GM21576 (cell line): ENCODE measurements at regions not wholly inside any gene's neighbourhood (a gene's known extent, or its start where the extent isn't known, plus 50 kb on each side); places are given as distances from the start of the nearest gene placed in this dataset.
"Not testable (repeated sequence)": the region's sequence is repeated elsewhere in the genome, so short reads cannot be mapped to it uniquely, and the experiment has no call there.

Experiments
- ATAC-seq: cut with Tn5 transposase; IDR thresholded peaks from one replicate; pipeline ENCODE4 v1.9.1; 2021; ENCODE audit warnings: mild to moderate bottlenecking, moderate library complexity; ENCODE audit not compliant: unreplicated experiment

GRCh38 chr22:22296047-22296446 lies 51.5 kb downstream of the VPREB1 start:
- ATAC-seq = not testable (repeated sequence)

- not testable (repeated sequence) for ATAC-seq
Measured at GRCh38 chr22:22297159-22297793, 52.7 kb downstream of the VPREB1 start.

- peak; percentile 94 for ATAC-seq
Measured at GRCh38 chr22:22297794-22298653, 53.4 kb downstream of the VPREB1 start.

- ATAC-seq = not testable (repeated sequence)
Measured at GRCh38 chr22:22298654-22299009, 54.0 kb downstream of the VPREB1 start.

DNA sequence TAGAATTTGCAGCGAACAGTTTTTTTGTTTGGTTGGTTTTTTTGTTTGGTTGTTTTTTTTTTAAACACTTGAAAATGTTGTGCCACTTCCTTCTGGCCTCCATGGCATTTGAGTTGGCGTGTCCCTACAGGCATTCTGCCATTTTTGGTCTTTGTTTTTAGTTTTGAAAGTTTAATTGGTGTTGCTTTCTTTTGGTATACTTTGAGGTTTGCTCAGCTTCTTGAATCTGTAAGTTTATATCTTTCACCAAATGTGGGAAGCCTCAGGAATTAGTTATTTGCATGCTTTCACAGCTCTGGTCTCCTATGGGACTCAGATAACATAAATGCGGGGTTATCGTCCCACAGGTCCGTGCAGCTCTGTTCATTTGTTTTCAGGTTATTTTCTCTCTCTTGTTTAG lies 55.9 kb downstream of the VPREB1 start:
- not testable (repeated sequence) for ATAC-seq

DNA sequence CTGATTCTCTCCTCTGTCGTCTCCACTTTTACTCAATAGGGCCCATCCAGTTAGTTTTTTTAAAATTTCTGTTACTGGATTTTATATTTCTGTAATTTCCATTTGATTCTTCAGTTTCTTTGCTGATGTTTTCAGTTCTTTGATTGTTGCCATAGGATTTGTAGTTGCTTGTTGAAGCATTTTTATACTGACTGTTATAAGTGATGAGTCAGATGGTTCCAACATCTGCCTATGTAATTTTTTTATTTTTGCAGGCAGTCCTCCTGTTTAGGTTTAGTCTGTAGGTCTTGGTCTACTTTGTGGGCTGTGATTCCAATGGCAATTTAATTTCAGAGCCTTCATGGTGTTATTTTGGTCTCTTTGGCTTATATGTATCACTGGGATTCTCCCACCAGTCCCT lies 56.4 kb downstream of the VPREB1 start:
- not testable (repeated sequence) for ATAC-seq

GRCh38 chr22:22316589-22316988 lies 72.0 kb downstream of the VPREB1 start:
- ATAC-seq = no peak

DNA sequence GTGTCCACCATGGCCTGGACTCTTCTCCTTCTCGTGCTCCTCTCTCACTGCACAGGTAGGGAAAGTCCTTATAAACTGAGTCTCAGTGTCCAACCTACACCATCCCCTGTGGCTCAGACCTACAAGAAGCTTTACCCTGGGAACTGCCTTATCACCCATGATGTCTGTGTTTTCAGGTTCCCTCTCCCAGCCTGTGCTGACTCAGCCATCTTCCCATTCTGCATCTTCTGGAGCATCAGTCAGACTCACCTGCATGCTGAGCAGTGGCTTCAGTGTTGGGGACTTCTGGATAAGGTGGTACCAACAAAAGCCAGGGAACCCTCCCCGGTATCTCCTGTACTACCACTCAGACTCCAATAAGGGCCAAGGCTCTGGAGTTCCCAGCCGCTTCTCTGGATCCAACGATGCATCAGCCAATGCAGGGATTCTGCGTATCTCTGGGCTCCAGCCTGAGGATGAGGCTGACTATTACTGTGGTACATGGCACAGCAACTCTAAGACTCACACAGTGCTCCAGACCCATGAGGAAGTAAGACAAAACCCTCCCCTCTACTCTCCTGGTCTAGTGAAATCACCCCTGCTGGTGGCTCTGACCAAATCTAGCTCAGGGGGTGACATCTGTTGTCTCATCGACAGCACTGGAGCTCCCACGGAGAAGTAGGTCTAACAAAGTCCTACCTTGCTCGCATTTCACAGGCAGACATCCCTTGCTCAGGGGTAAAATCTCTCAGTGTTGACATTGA lies 74.3 kb downstream of the VPREB1 start:
- ATAC-seq = no peak

DNA sequence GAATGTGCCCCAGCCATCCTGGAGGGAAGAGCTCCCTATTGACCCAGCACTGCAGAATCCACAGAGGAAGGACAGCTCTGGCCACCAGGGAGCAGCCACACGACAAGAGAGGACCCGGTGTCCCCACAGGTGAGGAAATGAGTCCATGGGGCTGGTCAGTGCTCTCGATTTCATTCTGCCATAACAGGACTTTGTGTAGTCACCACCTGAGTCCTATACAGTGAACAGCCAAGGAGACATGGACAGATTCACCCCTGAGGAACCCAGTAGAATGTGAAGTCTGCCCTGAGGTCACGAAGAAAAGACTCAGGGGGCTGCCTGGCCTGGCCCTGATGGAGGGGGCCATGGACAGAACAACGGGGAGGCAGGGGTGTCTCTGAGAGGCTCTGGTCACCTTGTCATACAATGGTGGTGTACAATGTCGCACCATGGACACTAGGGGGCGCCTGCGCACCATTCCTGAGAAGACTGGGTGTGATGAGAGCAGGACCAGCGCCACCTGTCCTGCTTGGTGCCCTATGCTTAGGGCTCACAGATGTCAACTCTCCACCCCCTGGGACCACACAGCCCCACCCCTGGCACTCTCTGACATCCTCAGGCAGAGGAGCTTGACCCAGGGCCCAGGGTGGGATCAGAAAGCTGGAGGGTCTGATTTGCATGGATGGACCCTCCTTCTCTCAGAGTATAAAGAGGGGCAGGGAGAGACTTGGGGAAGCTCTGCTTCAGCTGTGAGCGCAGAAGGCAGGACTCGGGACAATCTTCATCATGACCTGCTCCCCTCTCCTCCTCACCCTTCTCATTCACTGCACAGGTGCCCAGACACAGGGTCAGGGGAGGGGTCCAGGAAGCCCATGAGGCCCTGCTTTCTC lies 77.4 kb downstream of the VPREB1 start:
- peak; percentile 82 for ATAC-seq

- no peak for ATAC-seq
Measured at GRCh38 chr22:22322792-22323191, 78.2 kb downstream of the VPREB1 start.

DNA sequence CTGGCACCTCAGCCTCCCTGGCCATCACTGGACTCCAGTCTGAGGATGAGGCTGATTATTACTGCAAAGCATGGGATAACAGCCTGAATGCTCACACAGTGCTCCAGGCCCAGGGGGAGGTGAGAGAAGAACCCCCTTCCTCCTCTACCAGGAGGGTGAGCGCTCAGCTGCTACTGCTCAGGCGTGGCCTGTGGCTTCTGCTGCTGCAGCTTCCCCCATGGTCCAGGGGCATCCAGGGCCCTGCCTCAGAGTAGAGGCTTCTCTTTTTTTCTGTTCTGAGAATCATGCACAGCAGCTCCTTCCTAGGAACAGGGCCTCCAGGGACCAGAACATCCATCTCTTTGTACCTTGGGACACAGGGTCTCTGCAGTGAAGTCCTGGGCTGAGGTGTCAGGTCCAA lies 83.1 kb downstream of the VPREB1 start:
- ATAC-seq = no peak

DNA sequence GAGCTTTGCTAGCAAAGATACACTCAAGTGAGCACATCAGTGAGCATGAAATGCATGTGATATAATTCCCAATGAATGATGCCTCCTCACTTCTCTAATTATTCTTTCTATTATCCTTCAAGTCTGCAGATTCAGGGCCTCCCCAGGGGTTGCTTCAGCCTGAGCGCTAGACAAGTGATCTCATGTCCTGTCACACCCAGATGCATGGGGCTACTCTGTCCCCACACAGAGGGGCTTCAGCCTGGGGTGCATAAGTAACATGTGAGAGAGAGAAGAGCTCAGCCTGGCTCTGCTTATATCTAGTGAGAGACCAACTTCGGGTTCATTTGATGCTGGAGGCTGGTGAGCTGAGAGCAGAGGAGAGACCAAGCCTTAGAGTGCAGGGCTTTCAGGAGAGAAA lies 85.2 kb downstream of the VPREB1 start:
- no peak for ATAC-seq

GRCh38 chr22:22335640-22336039 lies 91.1 kb downstream of the VPREB1 start:
- not testable (repeated sequence) for ATAC-seq

DNA sequence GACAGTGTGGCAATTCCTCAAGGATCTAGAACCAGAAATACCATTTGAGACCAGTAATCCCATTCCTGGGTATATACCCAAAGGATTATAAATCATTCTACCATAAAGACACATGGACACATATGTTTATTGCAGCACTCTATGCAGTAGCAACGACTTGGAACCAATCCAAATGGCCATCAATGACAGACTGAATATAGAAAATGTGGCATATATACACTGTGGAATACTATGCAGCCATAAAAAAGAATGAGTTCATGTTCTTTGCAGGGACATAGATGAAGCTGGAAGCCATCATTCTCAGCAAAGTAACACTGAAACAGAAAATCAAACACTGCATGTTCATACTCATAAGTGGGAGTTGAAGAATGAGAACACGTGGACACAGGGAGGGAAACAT lies 91.7 kb downstream of the VPREB1 start:
- ATAC-seq = not testable (repeated sequence)

GRCh38 chr22:22338778-22339177 lies 94.2 kb downstream of the VPREB1 start:
- ATAC-seq = not testable (repeated sequence)

- no peak for ATAC-seq
Measured at GRCh38 chr22:22341736-22342135, 97.2 kb downstream of the VPREB1 start.

- no peak for ATAC-seq
Measured at GRCh38 chr22:22342697-22343580, 98.4 kb downstream of the VPREB1 start.

DNA sequence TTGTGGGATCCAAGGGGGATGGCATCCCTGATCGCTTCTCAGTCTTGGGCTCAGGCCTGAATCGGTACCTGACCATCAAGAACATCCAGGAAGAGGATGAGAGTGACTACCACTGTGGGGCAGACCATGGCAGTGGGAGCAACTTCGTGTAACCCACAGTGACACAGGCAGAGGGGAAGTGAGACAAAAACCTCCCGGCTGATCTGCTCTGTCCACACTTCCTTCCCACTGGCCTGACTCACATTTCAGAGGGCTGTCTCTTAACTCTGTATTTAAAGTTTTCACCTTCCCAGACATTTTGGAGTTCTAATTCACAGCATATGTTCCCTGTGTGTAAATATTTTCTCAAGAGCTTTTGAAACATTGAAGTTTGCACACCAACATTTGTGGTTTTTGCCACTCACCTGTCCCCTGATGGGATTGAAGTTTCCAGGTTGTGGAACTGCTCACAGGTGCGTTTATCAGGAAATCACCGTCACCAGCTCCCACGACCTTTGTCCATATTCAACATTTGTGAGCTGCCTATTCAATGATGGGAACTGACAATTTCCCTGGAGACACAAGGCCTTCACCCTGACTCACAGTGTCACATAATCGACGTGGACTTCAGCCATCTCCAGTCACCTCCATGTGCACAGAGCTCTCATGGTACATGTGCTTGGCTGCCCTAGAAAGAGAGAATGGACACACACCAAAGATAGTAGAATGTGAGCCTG lies 99.2 kb downstream of the VPREB1 start:
- no peak for ATAC-seq

DNA sequence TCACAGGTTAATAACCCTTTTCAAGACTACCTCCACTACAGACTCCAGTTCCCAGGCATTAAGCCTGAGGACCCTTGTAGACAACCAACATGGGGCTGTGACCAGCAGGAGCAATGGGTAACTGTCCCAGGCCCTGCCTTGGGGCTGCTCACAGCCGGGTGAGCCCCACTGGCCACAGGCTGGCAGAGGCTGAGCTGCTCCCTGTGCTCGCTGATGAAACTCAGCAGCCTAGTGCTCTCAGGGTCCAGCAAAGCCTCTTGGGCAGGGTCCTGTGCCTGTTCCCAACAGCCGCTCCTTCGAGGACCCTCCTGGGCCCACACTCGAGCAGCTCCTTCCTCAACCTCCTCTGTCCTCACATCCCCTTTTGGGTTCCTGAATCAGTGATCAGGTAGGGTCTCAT lies 99.8 kb downstream of the VPREB1 start:
- ATAC-seq = no peak
